ENCODE measurements at regions not wholly inside any gene's neighbourhood (a gene's known extent, or its start where the extent isn't known, plus 50 kb on each side); places are given as distances from the start of the nearest gene placed in this dataset.

- H3K9me3 ChIP-seq, result no peaks in the 10 kb centered on the region
- TF ChIP-seq, protein P1, sequence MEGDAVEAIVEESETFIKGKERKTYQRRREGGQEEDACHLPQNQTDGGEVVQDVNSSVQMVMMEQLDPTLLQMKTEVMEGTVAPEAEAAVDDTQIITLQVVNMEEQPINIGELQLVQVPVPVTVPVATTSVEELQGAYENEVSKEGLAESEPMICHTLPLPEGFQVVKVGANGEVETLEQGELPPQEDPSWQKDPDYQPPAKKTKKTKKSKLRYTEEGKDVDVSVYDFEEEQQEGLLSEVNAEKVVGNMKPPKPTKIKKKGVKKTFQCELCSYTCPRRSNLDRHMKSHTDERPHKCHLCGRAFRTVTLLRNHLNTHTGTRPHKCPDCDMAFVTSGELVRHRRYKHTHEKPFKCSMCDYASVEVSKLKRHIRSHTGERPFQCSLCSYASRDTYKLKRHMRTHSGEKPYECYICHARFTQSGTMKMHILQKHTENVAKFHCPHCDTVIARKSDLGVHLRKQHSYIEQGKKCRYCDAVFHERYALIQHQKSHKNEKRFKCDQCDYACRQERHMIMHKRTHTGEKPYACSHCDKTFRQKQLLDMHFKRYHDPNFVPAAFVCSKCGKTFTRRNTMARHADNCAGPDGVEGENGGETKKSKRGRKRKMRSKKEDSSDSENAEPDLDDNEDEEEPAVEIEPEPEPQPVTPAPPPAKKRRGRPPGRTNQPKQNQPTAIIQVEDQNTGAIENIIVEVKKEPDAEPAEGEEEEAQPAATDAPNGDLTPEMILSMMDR (IDR thresholded peaks at IDR 0.05; ENCODE audit: low read depth, low read length), result no peak
- H3K36me3 ChIP-seq, result no peaks in the 10 kb centered on the region
- H3K4me1 ChIP-seq, result no peaks in the 10 kb centered on the region
- no peaks in the 10 kb centered on the region for H3K27me3 ChIP-seq
- H3K4me3 ChIP-seq (ENCODE audit: low read depth, low read length), result no peak overlapping the region
- DNase-seq, result no peak
Observed at GRCh38 chr12:97387844-97388243, 74.8 kb upstream of the RMST start.

- no peak for DNase-seq
- Histone ChIP-seq H3K4me3 (ENCODE audit: low read depth, low read length) (no peak overlapping the region), H3K9me3 (no peaks in the 10 kb centered on the region), H3K36me3 (no peaks in the 10 kb centered on the region), H3K4me1 (no peaks in the 10 kb centered on the region), H3K27me3 (no peaks in the 10 kb centered on the region)
- TF ChIP-seq, protein P1 (IDR thresholded peaks at IDR 0.05; ENCODE audit: low read depth, low read length), result no peak
Observed at GRCh38 chr12:97394657-97395056, 67.9 kb upstream of the RMST start.

DNA sequence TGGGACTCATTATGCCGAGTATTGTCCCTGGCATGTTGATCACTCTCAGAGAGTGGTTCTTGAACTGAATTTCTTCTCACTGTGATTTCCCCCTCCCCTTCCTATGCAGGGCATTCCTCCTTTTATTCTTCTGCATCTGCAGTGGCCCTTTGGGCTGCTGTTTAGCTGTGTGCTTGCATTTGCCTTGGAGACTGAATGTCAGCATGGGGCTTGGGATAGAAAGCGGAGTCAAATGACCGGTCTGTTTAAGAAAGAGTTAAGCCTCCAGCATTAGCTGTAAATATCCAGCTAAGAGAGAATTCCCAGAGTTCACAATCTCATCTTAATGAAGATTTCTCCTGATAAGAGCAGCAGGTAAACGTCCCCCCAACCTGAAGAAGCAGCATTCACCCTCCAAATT lies 65.6 kb upstream of the RMST start:
- Histone ChIP-seq H3K4me3 (ENCODE audit: low read depth, low read length) (no peak overlapping the region), H3K36me3 (no peaks in the 10 kb centered on the region), H3K4me1 (no peaks in the 10 kb centered on the region), H3K9me3 (no peaks in the 10 kb centered on the region; the same call in 1 of the 2 replicates), H3K27me3 (no peaks in the 10 kb centered on the region)
- TF ChIP-seq, protein P1 (IDR thresholded peaks at IDR 0.05; ENCODE audit: low read depth, low read length), result no peak
- DNase-seq, result no peak

DNA sequence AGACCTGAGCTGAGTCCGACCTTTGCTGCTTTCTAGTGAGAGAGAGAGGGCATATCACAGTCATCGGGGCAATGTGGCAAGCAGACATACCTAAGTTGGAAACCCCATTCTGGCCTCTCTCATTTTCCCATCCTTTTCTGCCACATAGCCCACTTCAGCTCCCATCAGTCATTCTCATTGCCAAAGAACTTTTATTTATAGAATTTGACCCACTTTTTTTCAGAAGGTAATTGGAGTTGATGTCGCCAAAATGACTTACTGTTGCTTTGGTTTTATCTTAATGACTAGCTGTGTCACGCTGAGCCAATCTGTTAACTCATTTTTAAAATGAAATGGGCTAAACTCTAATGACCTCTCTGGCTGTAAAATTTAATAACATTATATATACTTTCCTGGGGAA lies 63.9 kb upstream of the RMST start:
- no peak for DNase-seq
- no peaks in the 10 kb centered on the region; the same call in 1 of the 2 replicates for H3K9me3 ChIP-seq
- TF ChIP-seq, protein P1 (IDR thresholded peaks at IDR 0.05; ENCODE audit: low read depth, low read length), result no peak
- H3K4me1 ChIP-seq, result no peaks in the 10 kb centered on the region
- H3K4me3 ChIP-seq (ENCODE audit: low read depth, low read length), result no peak overlapping the region
- H3K36me3 ChIP-seq, result no peaks in the 10 kb centered on the region
- H3K27me3 ChIP-seq, result no peaks in the 10 kb centered on the region

DNA sequence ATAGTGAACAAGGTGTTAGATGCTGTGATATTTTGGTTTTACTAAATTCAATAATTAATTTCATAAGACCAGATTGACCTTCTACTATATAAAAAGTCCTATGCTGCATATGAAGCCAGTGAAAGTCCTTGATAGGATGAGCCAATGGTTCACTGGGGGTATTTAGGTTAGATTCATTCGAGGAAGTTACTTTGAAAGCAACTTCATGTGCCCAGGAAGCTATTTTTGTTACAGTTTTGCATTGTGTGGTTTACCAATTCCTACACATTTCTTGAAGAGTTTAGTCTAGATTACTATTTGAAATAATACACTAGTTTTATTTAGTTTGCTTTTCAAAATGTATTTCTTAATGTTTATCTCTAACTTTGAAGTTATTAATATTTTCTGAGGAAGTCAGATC lies 58.5 kb upstream of the RMST start:
- TF ChIP-seq, protein P1 (IDR thresholded peaks at IDR 0.05; ENCODE audit: low read depth, low read length), result no peak
- no peaks in the 10 kb centered on the region; the same call in 1 of the 2 replicates for H3K9me3 ChIP-seq
- H3K4me3 ChIP-seq (ENCODE audit: low read depth, low read length), result no peak overlapping the region
- H3K27me3 ChIP-seq, result no peaks in the 10 kb centered on the region
- no peak for DNase-seq
- H3K4me1 ChIP-seq, result no peaks in the 10 kb centered on the region
- H3K36me3 ChIP-seq, result no peaks in the 10 kb centered on the region

DNA sequence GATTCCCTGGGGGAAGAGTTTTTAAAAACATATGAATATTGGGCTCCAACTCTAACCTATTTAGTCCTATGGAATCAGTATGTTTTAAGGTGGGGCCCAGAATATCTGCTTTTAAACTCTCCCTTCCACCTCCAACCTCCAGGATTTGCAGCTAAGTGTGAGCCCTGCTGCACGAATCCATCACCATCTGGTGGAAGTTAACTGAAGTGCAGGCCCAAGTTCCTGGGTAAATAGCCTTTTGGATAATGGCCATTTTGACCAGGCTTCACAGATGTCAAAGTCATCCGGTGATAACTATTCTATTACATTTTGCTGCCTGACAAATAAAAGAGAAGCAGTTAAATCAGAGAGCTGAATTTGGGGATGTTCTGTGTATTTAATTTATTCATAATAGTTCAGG lies 58.1 kb upstream of the RMST start:
- Histone ChIP-seq H3K4me3 (ENCODE audit: low read depth, low read length) (no peak overlapping the region), H3K36me3 (no peaks in the 10 kb centered on the region), H3K4me1 (no peaks in the 10 kb centered on the region), H3K9me3 (no peaks in the 10 kb centered on the region; the same call in 1 of the 2 replicates), H3K27me3 (no peaks in the 10 kb centered on the region)
- TF ChIP-seq, protein P1 (IDR thresholded peaks at IDR 0.05; ENCODE audit: low read depth, low read length), result peak; percentile 56
- peak; percentile 16 for DNase-seq
